ENCODE measurements at regions not wholly inside any gene's neighbourhood (a gene's known extent, or its start where the extent isn't known, plus 50 kb on each side); places are given as distances from the start of the nearest gene placed in this dataset.

DNA sequence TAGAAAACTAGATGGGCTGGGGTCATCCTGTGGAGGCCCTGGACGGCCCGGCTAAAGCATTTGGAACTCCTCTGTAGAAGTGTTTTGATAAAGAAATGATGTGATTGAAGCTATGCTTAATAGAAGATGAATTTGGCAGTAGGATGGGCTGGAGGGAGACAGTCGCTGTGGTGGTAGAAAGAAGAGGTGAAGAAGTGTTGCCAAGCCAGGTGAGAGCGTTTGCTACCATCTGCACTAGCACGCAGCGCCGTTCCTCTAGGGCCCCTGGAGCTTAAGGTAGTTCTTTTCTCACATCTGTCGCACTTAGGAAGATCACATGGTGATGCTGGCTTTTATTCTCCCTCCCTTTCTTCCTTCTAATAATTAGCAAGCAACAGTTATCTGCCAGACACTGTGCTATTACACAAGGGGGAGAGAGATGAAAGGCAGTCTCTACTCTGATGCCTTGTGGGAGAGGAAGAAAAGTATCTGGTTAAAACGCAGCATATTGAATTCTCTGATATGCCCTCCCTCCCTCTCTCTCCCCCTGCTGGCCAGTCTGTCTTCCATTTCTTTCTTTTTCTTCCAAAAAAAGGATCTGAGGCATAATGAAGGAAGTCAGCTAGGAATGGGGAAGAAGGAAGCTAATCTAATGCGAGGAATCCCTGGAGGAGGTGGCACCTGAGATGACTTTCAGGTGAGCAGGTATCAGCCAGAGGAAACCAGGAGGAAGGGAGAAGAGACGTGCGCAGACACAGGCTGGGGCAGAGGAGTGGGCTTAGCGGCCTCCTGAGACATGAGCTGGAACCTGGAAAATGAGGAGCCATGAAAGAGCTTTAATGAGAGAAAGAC lies 162.3 kb upstream of the KLF14 start:
- TF ChIP-seq, protein P1, sequence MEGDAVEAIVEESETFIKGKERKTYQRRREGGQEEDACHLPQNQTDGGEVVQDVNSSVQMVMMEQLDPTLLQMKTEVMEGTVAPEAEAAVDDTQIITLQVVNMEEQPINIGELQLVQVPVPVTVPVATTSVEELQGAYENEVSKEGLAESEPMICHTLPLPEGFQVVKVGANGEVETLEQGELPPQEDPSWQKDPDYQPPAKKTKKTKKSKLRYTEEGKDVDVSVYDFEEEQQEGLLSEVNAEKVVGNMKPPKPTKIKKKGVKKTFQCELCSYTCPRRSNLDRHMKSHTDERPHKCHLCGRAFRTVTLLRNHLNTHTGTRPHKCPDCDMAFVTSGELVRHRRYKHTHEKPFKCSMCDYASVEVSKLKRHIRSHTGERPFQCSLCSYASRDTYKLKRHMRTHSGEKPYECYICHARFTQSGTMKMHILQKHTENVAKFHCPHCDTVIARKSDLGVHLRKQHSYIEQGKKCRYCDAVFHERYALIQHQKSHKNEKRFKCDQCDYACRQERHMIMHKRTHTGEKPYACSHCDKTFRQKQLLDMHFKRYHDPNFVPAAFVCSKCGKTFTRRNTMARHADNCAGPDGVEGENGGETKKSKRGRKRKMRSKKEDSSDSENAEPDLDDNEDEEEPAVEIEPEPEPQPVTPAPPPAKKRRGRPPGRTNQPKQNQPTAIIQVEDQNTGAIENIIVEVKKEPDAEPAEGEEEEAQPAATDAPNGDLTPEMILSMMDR (IDR thresholded peaks at IDR 0.05; ENCODE audit: borderline replicate concordance, extremely low read depth, low read length, poor library complexity, severe bottlenecking) = peak; percentile 44
- no peak for TF ChIP-seq EZH2 (IDR thresholded peaks at IDR 0.05; ENCODE audit: borderline replicate concordance, low read depth, low read length, severe bottlenecking)
